Naive B cell (primary cell): ENCODE measurements at regions not wholly inside any gene's neighbourhood (a gene's known extent, or its start where the extent isn't known, plus 50 kb on each side); places are given as distances from the start of the nearest gene placed in this dataset.
"Not testable (repeated sequence)": the region's sequence is repeated elsewhere in the genome, so short reads cannot be mapped to it uniquely, and the experiment has no call there.

Experiments
- ATAC-seq, 2 donors: fragments of 150-1000 bp; cut with Tn5 transposase; 2 replicates each; pipeline ENCODE4 v1.10.0; 2021; ENCODE audit warnings: low read depth in 2 of 2, mild to moderate bottlenecking in 2 of 2, moderate library complexity in 2 of 2
- DNase-seq: peaks from one replicate; pipeline ENCODE4 v3.0.0; 2022
- H3K27ac Mint-ChIP-seq, 6 donors: one replicate each; pipeline ENCODE4 v1.8.0; 2020 to 2022; ENCODE audit warnings: mild to moderate bottlenecking in 6 of 6, mixed read lengths in 6 of 6, moderate library complexity in 5 of 6, inconsistent platforms in 2 of 6
- H3K27me3 Mint-ChIP-seq, 3 donors: one replicate each; pipeline ENCODE4 v1.8.0; 2021 to 2022; ENCODE audit warnings: mixed read lengths in 3 of 3, mild to moderate bottlenecking in 1 of 3
- H3K36me3 Mint-ChIP-seq, 2 donors: one replicate each; pipeline ENCODE4 v1.8.0; 2020 to 2022; ENCODE audit warnings: mixed read lengths in 2 of 2, inconsistent platforms in 1 of 2, mild to moderate bottlenecking in 1 of 2
- H3K4me1 Mint-ChIP-seq, 3 donors: one replicate each; pipeline ENCODE4 v1.8.0; 2020 to 2022; ENCODE audit warnings: mixed read lengths in 3 of 3, inconsistent platforms in 1 of 3, mild to moderate bottlenecking in 1 of 3, moderate library complexity in 1 of 3
- H3K4me3 Mint-ChIP-seq, 8 donors: one replicate each; pipeline ENCODE4 v1.8.0; 2020 to 2022; ENCODE audit warnings: mild to moderate bottlenecking in 8 of 8, mixed read lengths in 8 of 8, moderate library complexity in 8 of 8, inconsistent platforms in 2 of 8
- H3K9me3 Mint-ChIP-seq, 7 donors: one replicate each; pipeline ENCODE4 v1.8.0; 2020 to 2022; ENCODE audit warnings: mixed read lengths in 7 of 7, mild to moderate bottlenecking in 5 of 7, inconsistent platforms in 2 of 7, moderate library complexity in 1 of 7

- Mint-ChIP-seq H3K4me1 (no peaks in the 10 kb centered on the region), H3K27ac (no peak overlapping the region), H3K27me3 (no peaks in the 10 kb centered on the region), H3K9me3 (peaks cover 0 to 15% (median 4%) of the 10 kb centered on the region in 7 donors), H3K36me3 (no peaks in the 10 kb centered on the region), H3K4me3 (no peak overlapping the region)
- no peak for DNase-seq
- ATAC-seq, result no peak
Measured at GRCh38 chr18:30625961-30626360, 416.6 kb downstream of the DSC3 start.

GRCh38 chr18:30623401-30624065 is 419.0 kb downstream of the DSC3 start:
- Mint-ChIP-seq H3K9me3 (peaks cover 0 to 15% (median 1%) of the 10 kb centered on the region in 7 donors), H3K4me3 (no peak overlapping the region), H3K36me3 (no peaks in the 10 kb centered on the region), H3K4me1 (no peaks in the 10 kb centered on the region), H3K27ac (no peak overlapping the region), H3K27me3 (no peaks in the 10 kb centered on the region)
- DNase-seq, result no peak
- ATAC-seq, result no peak

- H3K9me3 Mint-ChIP-seq, result peaks cover 0 to 15% (median 1%) of the 10 kb centered on the region in 7 donors
- no peak for ATAC-seq
- no peak for DNase-seq
- H3K36me3 Mint-ChIP-seq, result no peaks in the 10 kb centered on the region
- no peak overlapping the region for H3K27ac Mint-ChIP-seq
- H3K4me3 Mint-ChIP-seq, result no peak overlapping the region
- no peaks in the 10 kb centered on the region for H3K27me3 Mint-ChIP-seq
- H3K4me1 Mint-ChIP-seq, result no peaks in the 10 kb centered on the region
Measured at GRCh38 chr18:30622635-30623034, 419.9 kb downstream of the DSC3 start.

- no peak overlapping the region for H3K27ac Mint-ChIP-seq
- ATAC-seq, result no peak
- H3K4me3 Mint-ChIP-seq, result no peak overlapping the region
Measured at GRCh38 chr18:30622104-30622503, 420.4 kb downstream of the DSC3 start.

GRCh38 chr18:30618567-30618966 is 424.0 kb downstream of the DSC3 start:
- H3K4me3 Mint-ChIP-seq, result no peak overlapping the region
- ATAC-seq, result no peak

More at GRCh38 chr18:30622104-30622503, 420.4 kb downstream of the DSC3 start:
- no peaks in the 10 kb centered on the region for H3K4me1 Mint-ChIP-seq
- no peaks in the 10 kb centered on the region for H3K36me3 Mint-ChIP-seq
- DNase-seq, result no peak
- H3K27me3 Mint-ChIP-seq, result no peaks in the 10 kb centered on the region
- H3K9me3 Mint-ChIP-seq, result peaks cover 0 to 15% (median 1%) of the 10 kb centered on the region in 7 donors

GRCh38 chr18:30616414-30616813 is 426.1 kb downstream of the DSC3 start:
- Mint-ChIP-seq H3K27ac (no peak overlapping the region), H3K4me3 (no peak overlapping the region), H3K27me3 (no peaks in the 10 kb centered on the region), H3K9me3 (peaks cover 0 to 4% (median 0%) of the 10 kb centered on the region in 7 donors), H3K36me3 (no peaks in the 10 kb centered on the region), H3K4me1 (no peaks in the 10 kb centered on the region)
- DNase-seq, result no peak
- no peak for ATAC-seq

More at GRCh38 chr18:30618567-30618966, 424.0 kb downstream of the DSC3 start:
- Mint-ChIP-seq H3K36me3 (no peaks in the 10 kb centered on the region), H3K27ac (no peak overlapping the region), H3K9me3 (peaks cover 0 to 8% (median 0%) of the 10 kb centered on the region in 7 donors), H3K27me3 (no peaks in the 10 kb centered on the region), H3K4me1 (no peaks in the 10 kb centered on the region)
- DNase-seq, result no peak

GRCh38 chr18:30613467-30613801 is 429.1 kb downstream of the DSC3 start:
- H3K27ac Mint-ChIP-seq, result no peak overlapping the region
- no peaks in the 10 kb centered on the region for H3K36me3 Mint-ChIP-seq
- no peak overlapping the region for H3K4me3 Mint-ChIP-seq
- DNase-seq, result no peak
- no peaks in the 10 kb centered on the region for H3K27me3 Mint-ChIP-seq
- peaks cover 0 to 1% (median 0%) of the 10 kb centered on the region in 7 donors for H3K9me3 Mint-ChIP-seq
- ATAC-seq, result no peak
- H3K4me1 Mint-ChIP-seq, result no peaks in the 10 kb centered on the region

GRCh38 chr18:30601541-30601940 is 441.0 kb downstream of the DSC3 start:
- ATAC-seq, result no peak
- H3K27me3 Mint-ChIP-seq, result no peaks in the 10 kb centered on the region
- H3K36me3 Mint-ChIP-seq, result no peaks in the 10 kb centered on the region
- no peaks in the 10 kb centered on the region for H3K4me1 Mint-ChIP-seq
- peaks cover 0 to 6% (median 6%) of the 10 kb centered on the region in 7 donors for H3K9me3 Mint-ChIP-seq
- DNase-seq, result no peak
- no peak overlapping the region for H3K4me3 Mint-ChIP-seq
- no peak overlapping the region for H3K27ac Mint-ChIP-seq

GRCh38 chr18:30597202-30597601 is 445.3 kb downstream of the DSC3 start:
- H3K9me3 Mint-ChIP-seq, result peaks cover 2 to 9% (median 6%) of the 10 kb centered on the region in 7 donors
- H3K36me3 Mint-ChIP-seq, result no peaks in the 10 kb centered on the region
- ATAC-seq (no peak), DNase-seq (no peak)
- no peaks in the 10 kb centered on the region for H3K27me3 Mint-ChIP-seq
- H3K27ac Mint-ChIP-seq, result no peak overlapping the region
- H3K4me1 Mint-ChIP-seq, result no peaks in the 10 kb centered on the region
- no peak overlapping the region for H3K4me3 Mint-ChIP-seq

GRCh38 chr18:30596635-30597034 is 445.9 kb downstream of the DSC3 start:
- Mint-ChIP-seq H3K27me3 (no peaks in the 10 kb centered on the region), H3K9me3 (peaks cover 2 to 9% (median 6%) of the 10 kb centered on the region in 7 donors), H3K27ac (no peak overlapping the region), H3K4me3 (no peak overlapping the region), H3K36me3 (no peaks in the 10 kb centered on the region), H3K4me1 (no peaks in the 10 kb centered on the region)
- ATAC-seq (no peak), DNase-seq (no peak)

- ATAC-seq (no peak), DNase-seq (no peak)
- Mint-ChIP-seq H3K9me3 (peaks cover 2 to 9% (median 6%) of the 10 kb centered on the region in 7 donors), H3K4me1 (no peaks in the 10 kb centered on the region), H3K27ac (no peak overlapping the region), H3K27me3 (no peaks in the 10 kb centered on the region), H3K36me3 (no peaks in the 10 kb centered on the region), H3K4me3 (no peak overlapping the region)
Measured at GRCh38 chr18:30595942-30596341, 446.6 kb downstream of the DSC3 start.

GRCh38 chr18:30594911-30595310 is 447.6 kb downstream of the DSC3 start:
- not testable (repeated sequence) for H3K4me1 Mint-ChIP-seq, ATAC-seq, H3K27me3 Mint-ChIP-seq, H3K4me3 Mint-ChIP-seq, H3K9me3 Mint-ChIP-seq, H3K27ac Mint-ChIP-seq, H3K36me3 Mint-ChIP-seq, DNase-seq

- no peak for DNase-seq
- no peaks in the 10 kb centered on the region for H3K36me3 Mint-ChIP-seq
- no peak for ATAC-seq
- no peaks in the 10 kb centered on the region for H3K4me1 Mint-ChIP-seq
- no peak overlapping the region for H3K4me3 Mint-ChIP-seq
- H3K9me3 Mint-ChIP-seq, result peaks cover 0 to 13% (median 5%) of the 10 kb centered on the region in 7 donors
- H3K27me3 Mint-ChIP-seq, result no peaks in the 10 kb centered on the region
- no peak overlapping the region for H3K27ac Mint-ChIP-seq
Measured at GRCh38 chr18:30591462-30591861, 451.1 kb downstream of the DSC3 start.

- ATAC-seq (no peak), DNase-seq (no peak)
- Mint-ChIP-seq H3K36me3 (no peaks in the 10 kb centered on the region), H3K27me3 (no peaks in the 10 kb centered on the region), H3K4me1 (no peaks in the 10 kb centered on the region), H3K27ac (no peak overlapping the region), H3K4me3 (no peak overlapping the region), H3K9me3 (peaks cover 0 to 6% (median 5%) of the 10 kb centered on the region in 7 donors)
Measured at GRCh38 chr18:30588673-30589164, 453.8 kb downstream of the DSC3 start.
